WI38 (cell line): ENCODE measurements at regions not wholly inside any gene's neighbourhood (a gene's known extent, or its start where the extent isn't known, plus 50 kb on each side); places are given as distances from the start of the nearest gene placed in this dataset.

Experiments used
- H3K4me3 ChIP-seq: 2 replicates; pipeline ENCODE4 v1.5.1; 2011; ENCODE audit warnings: low read depth, mild to moderate bottlenecking, control low read depth, low read length
- TF ChIP-seq, protein P1 (sequence below): IDR thresholded peaks from 2 replicates; pipeline ENCODE4 v1.5.1; 2012; ENCODE audit warnings: low read depth, mild to moderate bottlenecking, control low read depth, low read length

DNA sequence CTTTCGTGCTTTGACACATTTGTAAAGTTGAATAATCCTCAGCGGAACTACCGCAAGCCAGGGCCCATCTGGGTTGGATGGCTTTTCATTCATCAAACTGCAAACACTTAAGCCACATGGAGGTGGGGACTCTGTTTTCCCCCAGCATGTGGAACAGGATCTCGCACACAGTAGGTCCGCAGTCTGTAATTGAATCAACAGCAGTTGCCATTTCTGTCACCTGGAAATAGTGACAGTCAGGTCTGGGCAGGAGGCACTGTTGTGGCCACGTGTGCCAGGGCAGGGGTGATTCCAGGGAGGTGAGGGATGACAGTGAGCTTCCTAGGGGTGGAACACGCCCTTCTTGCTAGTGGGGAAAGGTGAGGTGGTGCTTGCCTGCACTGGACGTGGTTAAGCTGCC, 50.7 kb upstream of the ANO1 start:
- TF ChIP-seq, protein P1, sequence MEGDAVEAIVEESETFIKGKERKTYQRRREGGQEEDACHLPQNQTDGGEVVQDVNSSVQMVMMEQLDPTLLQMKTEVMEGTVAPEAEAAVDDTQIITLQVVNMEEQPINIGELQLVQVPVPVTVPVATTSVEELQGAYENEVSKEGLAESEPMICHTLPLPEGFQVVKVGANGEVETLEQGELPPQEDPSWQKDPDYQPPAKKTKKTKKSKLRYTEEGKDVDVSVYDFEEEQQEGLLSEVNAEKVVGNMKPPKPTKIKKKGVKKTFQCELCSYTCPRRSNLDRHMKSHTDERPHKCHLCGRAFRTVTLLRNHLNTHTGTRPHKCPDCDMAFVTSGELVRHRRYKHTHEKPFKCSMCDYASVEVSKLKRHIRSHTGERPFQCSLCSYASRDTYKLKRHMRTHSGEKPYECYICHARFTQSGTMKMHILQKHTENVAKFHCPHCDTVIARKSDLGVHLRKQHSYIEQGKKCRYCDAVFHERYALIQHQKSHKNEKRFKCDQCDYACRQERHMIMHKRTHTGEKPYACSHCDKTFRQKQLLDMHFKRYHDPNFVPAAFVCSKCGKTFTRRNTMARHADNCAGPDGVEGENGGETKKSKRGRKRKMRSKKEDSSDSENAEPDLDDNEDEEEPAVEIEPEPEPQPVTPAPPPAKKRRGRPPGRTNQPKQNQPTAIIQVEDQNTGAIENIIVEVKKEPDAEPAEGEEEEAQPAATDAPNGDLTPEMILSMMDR = no peak
- no peak overlapping the region for H3K4me3 ChIP-seq

DNA sequence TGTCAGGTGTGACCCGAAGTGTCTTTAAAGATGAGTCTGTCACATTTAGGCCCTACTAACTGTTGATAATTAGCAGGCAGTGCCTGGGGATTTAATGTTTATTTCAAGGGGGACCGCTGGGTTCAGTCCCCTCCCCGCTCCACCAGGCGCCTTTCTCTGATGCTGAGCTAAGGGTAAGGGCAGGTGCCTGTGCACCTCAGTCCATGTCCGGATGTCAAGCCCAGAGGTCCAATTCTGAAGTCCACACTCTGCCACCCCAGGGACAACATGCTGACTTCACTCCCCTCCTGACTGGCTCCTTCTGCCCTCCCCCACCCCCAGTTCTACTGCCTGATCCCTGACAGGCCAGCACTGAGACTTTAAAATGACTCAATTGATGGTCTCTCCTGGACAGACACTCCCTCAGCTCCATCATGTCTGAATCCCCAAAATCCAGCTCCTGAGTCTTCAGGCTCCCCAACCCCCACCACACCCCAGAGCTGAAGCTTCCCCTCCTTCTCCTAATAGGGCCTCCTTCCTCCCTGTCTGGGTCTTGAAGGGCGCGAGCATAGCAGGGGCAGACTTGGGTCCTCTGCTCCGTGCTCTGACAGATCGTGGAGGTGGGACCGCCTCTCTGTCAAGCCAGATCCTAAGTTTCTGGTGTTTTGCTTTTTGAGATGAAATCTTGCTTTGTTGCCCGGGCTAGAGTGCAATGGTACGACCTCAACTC, 49.8 kb upstream of the ANO1 start:
- TF ChIP-seq, protein P1 = no peak
- H3K4me3 ChIP-seq = no peak overlapping the region
